Ascending aorta (tissue), 2 donors: ENCODE measurements at regions not wholly inside any gene's neighbourhood (a gene's known extent, or its start where the extent isn't known, plus 50 kb on each side); places are given as distances from the start of the nearest gene placed in this dataset.

ENCODE experiments used
- DNase-seq, 2 donors: peaks; one replicate each; pipeline ENCODE4 v3.0.0-alpha.2; 2019; ENCODE audit warnings: low spot score in 2 of 2
- H3K27ac ChIP-seq, 2 donors: fragments of 200-600 bp; sonication (generic); one replicate each; pipeline ENCODE4 v1.5.1; 2016 to 2017; ENCODE audit warnings: mild to moderate bottlenecking in 1 of 2
- H3K27me3 ChIP-seq: fragments of 200-600 bp; sonication (generic); one replicate; pipeline ENCODE4 v1.5.1; 2017
- H3K36me3 ChIP-seq, 2 donors: fragments of 200-600 bp; sonication (generic); one replicate each; pipeline ENCODE4 v1.5.1; 2016
- H3K4me1 ChIP-seq, 2 donors: fragments of 200-600 bp; sonication (generic); one replicate each; pipeline ENCODE4 v1.5.1; 2016 to 2017; ENCODE audit warnings: mild to moderate bottlenecking in 1 of 2
- H3K4me3 ChIP-seq, 2 donors: fragments of 200-600 bp; sonication (generic); one replicate each; pipeline ENCODE4 v1.5.1; 2016 to 2017; ENCODE audit warnings: mild to moderate bottlenecking in 1 of 2
- H3K9me3 ChIP-seq, 2 donors: fragments of 200-600 bp; sonication (generic); one replicate each; pipeline ENCODE4 v1.5.1; 2016
- CTCF ChIP-seq, 3 experiments: fragments of 200-600 bp in 2 of 3; fragments of 450-650 bp in 1 of 3; sonication (generic) in 2 of 3; IDR thresholded peaks; one replicate each; pipeline ENCODE4 v1.5.1; 2016 to 2019; ENCODE audit warnings: antibody characterized with exemption in 3 of 3, mild to moderate bottlenecking in 1 of 3, moderate library complexity in 1 of 3
- intact Hi-C: fragments of 100-400 bp; cut with DNase I; formaldehyde crosslinking; loops from one replicate; pipeline ENCODE4 v1.15.1; 2023

- no peaks in the 10 kb centered on the region for H3K36me3 ChIP-seq
- intact Hi-C loops: no loop called here
Measured at GRCh38 chr7:35314354-35314753, 60.5 kb upstream of the TBX20 start.

GRCh38 chr7:35313575-35313974 lies 59.7 kb upstream of the TBX20 start:
- H3K9me3 ChIP-seq: no peaks in the 10 kb centered on the region
- TF ChIP-seq CTCF (IDR thresholded peaks at IDR 0.05): no peak
- intact Hi-C loops: no loop called here
- H3K27me3 ChIP-seq: no peaks in the 10 kb centered on the region
- H3K36me3 ChIP-seq: no peaks in the 10 kb centered on the region
- DNase-seq: no peak
- no peak overlapping the region for H3K4me3 ChIP-seq
- H3K27ac ChIP-seq: no peak overlapping the region
- no peaks in the 10 kb centered on the region for H3K4me1 ChIP-seq

More at GRCh38 chr7:35314354-35314753, 60.5 kb upstream of the TBX20 start:
- Histone ChIP-seq H3K4me1 (no peaks in the 10 kb centered on the region), H3K27ac (no peak overlapping the region), H3K4me3 (no peak overlapping the region), H3K27me3 (no peaks in the 10 kb centered on the region), H3K9me3 (no peaks in the 10 kb centered on the region)
- no peak for DNase-seq
- no peak for TF ChIP-seq CTCF (IDR thresholded peaks at IDR 0.05)
